Neuronal stem cell (in vitro differentiated cells): ENCODE measurements at regions not wholly inside any gene's neighbourhood (a gene's known extent, or its start where the extent isn't known, plus 50 kb on each side); places are given as distances from the start of the nearest gene placed in this dataset.
A peak's percentile ranks its signal among the peaks of the same experiment; 100 is the strongest.

Source experiments
- DNase-seq: peaks from one replicate; pipeline ENCODE4 v3.0.0-alpha.2; 2013; ENCODE audit warnings: low spot score
- H2AFZ ChIP-seq: one replicate; pipeline ENCODE4 v1.6.1; 2013; ENCODE audit warnings: mild to moderate bottlenecking, low read length, inconsistent platforms
- H2AK5ac ChIP-seq: 2 replicates; pipeline ENCODE4 v1.6.1; 2013; ENCODE audit warnings: low read depth, mild to moderate bottlenecking, inconsistent platforms, low read length, moderate library complexity, mixed read lengths
- H2BK120ac ChIP-seq: 2 replicates; pipeline ENCODE4 v1.6.1; 2013; ENCODE audit warnings: low read depth, mild to moderate bottlenecking, inconsistent platforms, low read length, moderate library complexity, mixed read lengths
- H2BK12ac ChIP-seq: one replicate; pipeline ENCODE4 v1.6.1; 2013; ENCODE audit warnings: low read length, inconsistent platforms
- H2BK15ac ChIP-seq: 2 replicates; pipeline ENCODE4 v1.6.1; 2013; ENCODE audit warnings: mild to moderate bottlenecking, low read length, inconsistent platforms, mixed read lengths
- H2BK5ac ChIP-seq: one replicate; pipeline ENCODE4 v1.6.1; 2013; ENCODE audit warnings: inconsistent platforms, mild to moderate bottlenecking, low read length, moderate library complexity
- H3K14ac ChIP-seq: one replicate; pipeline ENCODE4 v1.6.1; 2013; ENCODE audit warnings: low read length, inconsistent platforms
- H3K18ac ChIP-seq: 2 replicates; pipeline ENCODE4 v1.6.1; 2013; ENCODE audit warnings: low read length, inconsistent platforms
- H3K23ac ChIP-seq: 2 replicates; pipeline ENCODE4 v1.6.1; 2013; ENCODE audit warnings: low read depth, mild to moderate bottlenecking, mixed read lengths, low read length, inconsistent platforms; ENCODE audit not compliant: poor library complexity
- H3K27ac ChIP-seq: replicated peaks from 3 replicates; pipeline ENCODE4 v1.5.1; 2013; ENCODE audit warnings: low read length, inconsistent platforms
- H3K27me3 ChIP-seq, 3 experiments: 2 replicates each; pipeline ENCODE4 v1.6.1; 2013; ENCODE audit warnings: low read length in 3 of 3, mild to moderate bottlenecking in 2 of 3, inconsistent platforms in 1 of 3, low read depth in 1 of 3, mixed read lengths in 1 of 3, moderate library complexity in 1 of 3; ENCODE audit not compliant: control insufficient read depth in 3 of 3, insufficient read depth in 3 of 3
- H3K36me3 ChIP-seq, 2 donors: replicated peaks in 1 of 2; 2 replicates each; pipeline ENCODE4 v1.6.1; 2013; ENCODE audit warnings: low read length in 2 of 2; ENCODE audit not compliant: control insufficient read depth in 2 of 2, insufficient read depth in 2 of 2
- H3K4ac ChIP-seq: 2 replicates; pipeline ENCODE4 v1.6.1; 2013; ENCODE audit warnings: inconsistent platforms, mild to moderate bottlenecking, low read length, moderate library complexity
- H3K4me1 ChIP-seq, 2 donors: 1 replicate in 1 of 2; 2 replicates in 1 of 2; pipeline ENCODE4 v1.6.1; 2013; ENCODE audit warnings: low read length in 2 of 2, low read depth in 1 of 2; ENCODE audit not compliant: control insufficient read depth in 2 of 2, insufficient read depth in 1 of 2
- H3K4me2 ChIP-seq: one replicate; pipeline ENCODE4 v1.6.1; 2013; ENCODE audit warnings: mild to moderate bottlenecking, low read length, inconsistent platforms; ENCODE audit not compliant: insufficient read depth, poor library complexity, severe bottlenecking
- H3K4me3 ChIP-seq, 2 donors: 2 replicates each; pipeline ENCODE4 v1.5.1; 2013; ENCODE audit warnings: low read length in 2 of 2, mild to moderate bottlenecking in 2 of 2, inconsistent platforms in 1 of 2, moderate library complexity in 1 of 2
- H3K79me1 ChIP-seq: one replicate; pipeline ENCODE4 v1.6.1; 2013; ENCODE audit warnings: low read depth, mild to moderate bottlenecking, inconsistent platforms, low read length, moderate library complexity
- H3K9ac ChIP-seq: one replicate; pipeline ENCODE4 v1.6.1; 2013; ENCODE audit warnings: mild to moderate bottlenecking, low read depth, low read length, inconsistent platforms; ENCODE audit not compliant: poor library complexity
- H3K9me3 ChIP-seq, 2 donors: replicated peaks in 1 of 2; 2 replicates each; pipeline versions ENCODE3 to v1.6.1; 2013; ENCODE audit warnings: low read length in 2 of 2, mild to moderate bottlenecking in 2 of 2, inconsistent platforms in 1 of 2, low read depth in 1 of 2, mixed read lengths in 1 of 2, moderate library complexity in 1 of 2; ENCODE audit not compliant: control insufficient read depth in 2 of 2, insufficient read depth in 1 of 2
- H4K8ac ChIP-seq: one replicate; pipeline ENCODE4 v1.6.1; 2013; ENCODE audit warnings: low read depth, mild to moderate bottlenecking, inconsistent platforms, low read length, moderate library complexity
- H4K91ac ChIP-seq: one replicate; pipeline ENCODE4 v1.6.1; 2013; ENCODE audit warnings: low read length, low read depth, mild to moderate bottlenecking, inconsistent platforms; ENCODE audit not compliant: poor library complexity
- WGBS, 2 donors: extraction: QIAGEN DNeasy Blood & Tissue Kit; methylation state at CpG; one replicate each; pipeline ENCODE4 v1.1.7; 2013; ENCODE audit warnings: missing lambda C conversion rate in 2 of 2, mixed read lengths in 1 of 2; ENCODE audit not compliant: insufficient read length in 2 of 2, insufficient replicate concordance in 1 of 2; ENCODE audit errors: extremely low coverage in 2 of 2; 5-methylcytosine and 5-hydroxymethylcytosine counted together

DNA sequence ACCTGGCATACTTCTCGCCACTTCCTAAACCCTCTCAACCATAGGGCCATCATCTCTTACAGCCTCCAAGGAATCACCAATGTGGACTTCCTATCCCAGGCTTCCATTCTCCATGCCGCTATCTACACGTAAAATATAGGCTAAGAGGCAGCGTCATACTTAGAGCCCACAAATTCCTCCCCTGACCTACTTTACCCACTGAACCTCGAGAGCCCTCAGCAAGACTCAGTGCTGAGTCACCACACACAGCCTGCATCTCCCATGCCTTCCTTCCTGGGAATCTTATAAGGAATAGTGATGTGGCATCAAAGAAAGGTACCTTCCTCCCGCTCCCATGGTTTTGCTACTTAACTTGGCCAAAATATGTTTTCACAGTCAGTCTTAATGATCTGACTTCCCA lies 435.6 kb upstream of the NFE2L3 start:
- no peaks in the 10 kb centered on the region for H3K9me3 ChIP-seq
- no peak for DNase-seq

DNA sequence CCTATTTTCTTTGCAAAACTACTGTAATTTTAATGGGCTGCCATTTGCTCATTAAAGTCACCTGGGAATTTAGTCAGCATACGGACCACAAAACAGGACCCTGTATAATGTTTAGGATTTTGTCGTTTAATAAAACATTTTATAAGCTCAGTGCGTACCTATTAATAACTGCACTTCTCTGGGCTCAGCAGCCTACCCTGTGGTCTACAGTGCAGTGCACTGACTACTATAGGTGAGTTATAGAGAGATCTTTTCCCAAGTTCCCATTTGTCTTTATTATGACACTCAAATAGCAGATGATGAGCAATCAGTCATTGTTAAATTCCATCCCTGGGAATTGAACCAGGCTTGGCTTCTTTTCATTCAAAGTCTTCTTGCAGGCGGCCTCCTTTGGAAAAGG lies 433.4 kb upstream of the NFE2L3 start:
- Histone ChIP-seq H3K4ac (no peak overlapping the region), H2BK120ac (no peak overlapping the region), H3K18ac (no peak overlapping the region), H3K9ac (no peak overlapping the region), H3K23ac (no peak overlapping the region), H2BK15ac (no peak overlapping the region), H3K9me3 (no peaks in the 10 kb centered on the region), H2BK5ac (no peak overlapping the region), H3K4me3 (no peak overlapping the region), H3K27ac (no peak overlapping the region), H2AK5ac (no peak overlapping the region), H3K79me1 (no peaks in the 10 kb centered on the region), H3K4me1 (peaks cover 15 to 27% of the 10 kb centered on the region in 2 donors), H3K36me3 (no peaks in the 10 kb centered on the region), H3K14ac (no peak overlapping the region), H2AFZ (peak overlapping the region; percentile 17), H3K4me2 (no peak overlapping the region), H2BK12ac (no peak overlapping the region), H4K91ac (no peak overlapping the region), H4K8ac (no peak overlapping the region), H3K27me3 (no peaks in the 10 kb centered on the region)
- no peak for DNase-seq
- no CpG with 5 or more reads among the region's 4 CpGs for WGBS, 2 donors

More for the DNA sequence above, 435.6 kb upstream of the NFE2L3 start:
- Histone ChIP-seq H3K27ac (no peak overlapping the region), H3K4me1 (peaks cover 12 to 14% of the 10 kb centered on the region in 2 donors), H2BK12ac (no peak overlapping the region), H3K9ac (no peak overlapping the region), H2AK5ac (no peak overlapping the region), H3K36me3 (no peaks in the 10 kb centered on the region), H3K79me1 (no peaks in the 10 kb centered on the region), H3K4me3 (no peak overlapping the region), H2BK5ac (no peak overlapping the region), H2BK15ac (no peak overlapping the region), H3K14ac (no peak overlapping the region), H3K4me2 (no peak overlapping the region), H4K8ac (no peak overlapping the region), H3K23ac (no peak overlapping the region), H2BK120ac (no peak overlapping the region), H2AFZ (no peak overlapping the region), H3K18ac (no peak overlapping the region), H3K27me3 (no peaks in the 10 kb centered on the region), H4K91ac (no peak overlapping the region), H3K4ac (no peak overlapping the region)
- WGBS, 2 donors: no CpG with 5 or more reads among the region's 6 CpGs

DNA sequence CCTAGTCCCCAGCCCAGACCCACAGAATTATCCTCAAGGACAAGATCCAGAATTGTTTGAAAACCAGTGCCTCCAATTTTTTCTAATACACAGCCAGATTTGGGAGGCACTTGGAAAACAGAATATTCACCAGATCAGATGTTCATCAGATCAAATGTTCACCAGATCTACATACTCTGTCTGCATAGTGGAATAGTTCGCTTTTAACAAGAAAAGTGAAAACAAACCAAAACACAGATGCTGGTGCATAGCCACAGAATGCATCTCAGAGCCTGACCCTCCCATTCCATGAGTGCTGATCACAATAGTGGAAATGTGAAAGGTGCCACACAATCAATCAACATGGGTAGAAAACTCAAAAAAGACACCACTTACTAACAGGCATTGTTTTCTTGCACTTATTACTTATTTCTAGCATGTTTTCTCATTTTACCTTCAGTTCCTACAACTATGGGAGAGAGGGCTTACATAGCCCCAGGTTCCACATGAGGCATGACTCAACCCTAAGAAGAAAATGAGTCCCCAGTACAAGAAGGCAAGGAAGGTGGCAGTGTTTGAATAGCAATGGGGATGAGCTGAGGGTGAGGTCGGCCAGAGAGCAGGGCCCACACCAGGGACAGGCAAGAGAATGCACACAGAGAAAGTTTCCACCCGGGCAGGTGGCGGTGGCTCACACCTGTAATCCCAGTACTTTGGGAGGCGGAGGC lies 432.7 kb upstream of the NFE2L3 start:
- no peak for DNase-seq
- H3K79me1 ChIP-seq: no peaks in the 10 kb centered on the region
- no peak overlapping the region for H3K14ac ChIP-seq
- H3K18ac ChIP-seq: no peak overlapping the region
- H2BK12ac ChIP-seq: no peak overlapping the region
- no peak overlapping the region for H3K4me3 ChIP-seq
- no peak overlapping the region for H3K4ac ChIP-seq
- WGBS, 2 donors: no CpG with 5 or more reads among the region's 5 CpGs
- peak overlapping the region; percentile 20 for H3K27ac ChIP-seq
- no peak overlapping the region for H2AK5ac ChIP-seq
- H2AFZ ChIP-seq: no peak overlapping the region
- H3K9ac ChIP-seq: no peak overlapping the region
- no peak overlapping the region for H2BK5ac ChIP-seq
- H3K4me1 ChIP-seq: peaks cover 15 to 27% of the 10 kb centered on the region in 2 donors
- H3K4me2 ChIP-seq: no peak overlapping the region
- H2BK15ac ChIP-seq: no peak overlapping the region
- H4K91ac ChIP-seq: no peak overlapping the region
- no peaks in the 10 kb centered on the region for H3K27me3 ChIP-seq
- H3K9me3 ChIP-seq: no peaks in the 10 kb centered on the region
- H4K8ac ChIP-seq: no peak overlapping the region
- no peak overlapping the region for H2BK120ac ChIP-seq
- H3K36me3 ChIP-seq: no peaks in the 10 kb centered on the region
- no peak overlapping the region for H3K23ac ChIP-seq

DNA sequence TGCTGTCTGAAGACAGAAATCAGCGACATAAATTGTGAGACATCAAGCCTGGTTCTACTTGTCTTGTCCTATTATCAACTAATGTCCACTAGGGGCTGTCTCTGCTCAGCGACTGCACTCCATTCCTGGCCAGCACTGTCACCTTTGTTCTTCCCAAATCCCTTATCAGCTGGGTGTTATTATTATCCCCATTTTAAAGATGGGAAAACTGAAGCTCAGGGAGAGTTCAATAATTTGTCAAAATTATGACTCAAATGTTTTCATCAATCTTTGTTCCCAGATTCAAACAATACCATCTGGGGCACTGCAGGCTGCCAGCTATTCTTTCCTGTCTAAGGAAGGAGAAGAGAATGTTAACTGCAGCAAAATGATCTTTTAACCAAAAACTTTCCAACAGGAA lies 431.6 kb upstream of the NFE2L3 start:
- Histone ChIP-seq H2AFZ (peak overlapping the region; percentile 25), H4K8ac (no peak overlapping the region), H2BK120ac (no peak overlapping the region), H3K9ac (no peak overlapping the region), H3K23ac (no peak overlapping the region), H3K18ac (no peak overlapping the region), H2BK15ac (no peak overlapping the region), H3K27me3 (no peaks in the 10 kb centered on the region), H2AK5ac (no peak overlapping the region), H3K4me3 (no peak overlapping the region), H3K27ac (no peak overlapping the region), H3K4me1 (peaks cover 13 to 34% of the 10 kb centered on the region in 2 donors), H3K14ac (no peak overlapping the region), H2BK12ac (no peak overlapping the region), H3K36me3 (no peaks in the 10 kb centered on the region), H4K91ac (no peak overlapping the region), H3K4ac (no peak overlapping the region), H3K79me1 (no peaks in the 10 kb centered on the region), H3K9me3 (no peaks in the 10 kb centered on the region), H3K4me2 (no peak overlapping the region), H2BK5ac (no peak overlapping the region)
- no peak for DNase-seq
- no CpG with 5 or more reads among the region's 2 CpGs for WGBS, 2 donors
